Mesenchymal stem cell (in vitro differentiated cells and primary cell): ENCODE measurements at regions not wholly inside any gene's neighbourhood (a gene's known extent, or its start where the extent isn't known, plus 50 kb on each side); places are given as distances from the start of the nearest gene placed in this dataset.

Experiments used
- DNase-seq: peaks from one replicate; pipeline ENCODE4 v3.0.0-alpha.2; 2013
- H2AFZ ChIP-seq: one replicate; pipeline ENCODE4 v1.6.1; 2013; ENCODE audit warnings: low read depth, mild to moderate bottlenecking, control low read depth, inconsistent platforms, low read length, moderate library complexity
- H2AK5ac ChIP-seq: 2 replicates; pipeline ENCODE4 v1.6.1; 2013; ENCODE audit warnings: low read length, moderate library complexity, mild to moderate bottlenecking, inconsistent platforms; ENCODE audit not compliant: severe bottlenecking
- H2BK120ac ChIP-seq: one replicate; pipeline ENCODE4 v1.6.1; 2013; ENCODE audit warnings: low read depth, mild to moderate bottlenecking, inconsistent platforms, low read length, moderate library complexity
- H2BK12ac ChIP-seq, 2 experiments: one replicate each; pipeline ENCODE4 v1.6.1; 2013; ENCODE audit warnings: inconsistent platforms in 2 of 2, low read length in 2 of 2, mild to moderate bottlenecking in 2 of 2, moderate library complexity in 2 of 2, control low read depth in 1 of 2
- H2BK15ac ChIP-seq: one replicate; pipeline ENCODE4 v1.6.1; 2013; ENCODE audit warnings: mild to moderate bottlenecking, low read depth, inconsistent platforms; ENCODE audit not compliant: poor library complexity, severe bottlenecking
- H2BK5ac ChIP-seq: 2 replicates; pipeline ENCODE4 v1.6.1; 2013; ENCODE audit warnings: low read depth, mild to moderate bottlenecking, low read length, control low read depth, inconsistent platforms; ENCODE audit not compliant: poor library complexity, severe bottlenecking
- H3K14ac ChIP-seq, 2 experiments: one replicate each; pipeline ENCODE4 v1.6.1; 2013; ENCODE audit warnings: inconsistent platforms in 2 of 2, low read length in 2 of 2, control low read depth in 1 of 2, mild to moderate bottlenecking in 1 of 2, moderate library complexity in 1 of 2
- H3K18ac ChIP-seq, 2 experiments: one replicate each; pipeline ENCODE4 v1.6.1; 2013; ENCODE audit warnings: inconsistent platforms in 2 of 2, low read length in 2 of 2, control low read depth in 1 of 2, low read depth in 1 of 2, mild to moderate bottlenecking in 1 of 2
- H3K23ac ChIP-seq, 2 experiments: one replicate each; pipeline ENCODE4 v1.6.1; 2013; ENCODE audit warnings: inconsistent platforms in 2 of 2, low read length in 2 of 2, mild to moderate bottlenecking in 2 of 2, moderate library complexity in 2 of 2, control low read depth in 1 of 2
- H3K27ac ChIP-seq: 2 replicates; pipeline ENCODE4 v1.5.1; 2013; ENCODE audit warnings: mild to moderate bottlenecking, moderate library complexity, low read length, control low read depth, inconsistent platforms; ENCODE audit not compliant: poor library complexity, severe bottlenecking
- H3K27me3 ChIP-seq, 2 experiments: 2 replicates each; pipeline versions ENCODE4 v1.6.1 to v1.7.0; 2013; ENCODE audit warnings: low read length in 2 of 2, mild to moderate bottlenecking in 2 of 2, moderate library complexity in 2 of 2, control low read depth in 1 of 2, inconsistent platforms in 1 of 2; ENCODE audit not compliant: control insufficient read depth in 1 of 2, insufficient read depth in 1 of 2
- H3K36me3 ChIP-seq, 2 experiments: 2 replicates each; pipeline versions ENCODE4 v1.6.1 to v1.7.0; 2013; ENCODE audit warnings: low read length in 2 of 2, control low read depth in 1 of 2, inconsistent platforms in 1 of 2, low read depth in 1 of 2, mild to moderate bottlenecking in 1 of 2; ENCODE audit not compliant: insufficient read depth in 2 of 2, control insufficient read depth in 1 of 2
- H3K4ac ChIP-seq, 2 experiments: one replicate each; pipeline ENCODE4 v1.6.1; 2013; ENCODE audit warnings: inconsistent platforms in 2 of 2, low read length in 2 of 2, mild to moderate bottlenecking in 2 of 2, moderate library complexity in 2 of 2, control low read depth in 1 of 2, low read depth in 1 of 2
- H3K4me1 ChIP-seq: 2 replicates; pipeline ENCODE4 v1.6.1; 2013; ENCODE audit warnings: low read depth, low read length, control low read depth; ENCODE audit not compliant: control insufficient read depth, insufficient read depth
- H3K4me2 ChIP-seq: 2 replicates; pipeline ENCODE4 v1.6.1; 2013; ENCODE audit warnings: low read length, mild to moderate bottlenecking, inconsistent platforms; ENCODE audit not compliant: poor library complexity, severe bottlenecking
- H3K4me3 ChIP-seq, 2 experiments: 2 replicates each; pipeline versions ENCODE4 v1.5.1 to v1.7.0; 2013; ENCODE audit warnings: low read length in 2 of 2, mild to moderate bottlenecking in 2 of 2, control low read depth in 1 of 2, low read depth in 1 of 2; ENCODE audit not compliant: insufficient read depth in 1 of 2
- H3K79me1 ChIP-seq: replicated peaks from 2 replicates; pipeline ENCODE4 v1.6.1; 2013; ENCODE audit warnings: mild to moderate bottlenecking, control low read depth, low read length, inconsistent platforms; ENCODE audit not compliant: poor library complexity, severe bottlenecking
- H3K9ac ChIP-seq: 2 replicates; pipeline ENCODE4 v1.7.0; 2013; ENCODE audit warnings: mild to moderate bottlenecking, low read length, moderate library complexity
- H3K9me3 ChIP-seq: 2 replicates; pipeline ENCODE4 v1.7.0; 2013; ENCODE audit warnings: mild to moderate bottlenecking, low read length; ENCODE audit not compliant: control insufficient read depth
- H4K8ac ChIP-seq: one replicate; pipeline ENCODE4 v1.6.1; 2013; ENCODE audit warnings: inconsistent platforms, mild to moderate bottlenecking, low read length, moderate library complexity
- H4K91ac ChIP-seq: one replicate; pipeline ENCODE4 v1.6.1; 2013; ENCODE audit warnings: mild to moderate bottlenecking, low read length, inconsistent platforms
- WGBS: methylation state at CpG from one replicate; pipeline ENCODE4 v1.1.7; 2013; ENCODE audit warnings: mixed read lengths; 5-methylcytosine and 5-hydroxymethylcytosine counted together

GRCh38 chr1:235925016-235925415, 58.3 kb upstream of the LYST start:
- Histone ChIP-seq H3K79me1 (no peaks in the 10 kb centered on the region), H2BK12ac (no peak overlapping the region), H2BK15ac (no peak overlapping the region), H2BK5ac (no peak overlapping the region), H3K4ac (no peak overlapping the region), H3K4me3 (no peak overlapping the region), H3K4me2 (no peak overlapping the region), H2AFZ (no peak overlapping the region), H3K18ac (peak overlapping the region in 1 of 2 experiments; percentile 37), H4K91ac (no peak overlapping the region), H3K36me3 (no peaks in the 10 kb centered on the region), H2BK120ac (no peak overlapping the region), H3K23ac (no peak overlapping the region), H3K9me3 (no peaks in the 10 kb centered on the region), H3K4me1 (peaks cover 13% of the 10 kb centered on the region), H2AK5ac (no peak overlapping the region), H3K27me3 (no peaks in the 10 kb centered on the region), H3K27ac (no peak overlapping the region), H3K14ac (no peak overlapping the region), H4K8ac (no peak overlapping the region), H3K9ac (no peak overlapping the region)
- no peak for DNase-seq
- 92% methylated on average over 4 of the region's 5 CpGs for WGBS

GRCh38 chr1:235923466-235924021, 56.8 kb upstream of the LYST start:
- no peak overlapping the region for H3K9ac ChIP-seq
- no peak overlapping the region for H3K4me2 ChIP-seq
- H2AK5ac ChIP-seq, result no peak overlapping the region
- no peak overlapping the region for H2BK5ac ChIP-seq
- H3K4me3 ChIP-seq, result no peak overlapping the region
- peak overlapping the region in 1 of 2 experiments; percentile 84 for H3K18ac ChIP-seq
- H4K8ac ChIP-seq, result no peak overlapping the region
- no peak overlapping the region for H3K27ac ChIP-seq
- no peaks in the 10 kb centered on the region for H3K36me3 ChIP-seq
- no peak overlapping the region for H2AFZ ChIP-seq
- H3K9me3 ChIP-seq, result no peaks in the 10 kb centered on the region
- peak; percentile 87 for DNase-seq
- H2BK120ac ChIP-seq, result no peak overlapping the region
- no peak overlapping the region for H4K91ac ChIP-seq
- H3K23ac ChIP-seq, result no peak overlapping the region
- no peak overlapping the region for H2BK15ac ChIP-seq
- no peak overlapping the region for H3K4ac ChIP-seq
- H2BK12ac ChIP-seq, result peak overlapping the region in 1 of 2 experiments; percentile 82
- 18% methylated on average over 5 of the region's 6 CpGs for WGBS
- no peaks in the 10 kb centered on the region for H3K27me3 ChIP-seq
- no peak overlapping the region for H3K14ac ChIP-seq
- peaks cover 17% of the 10 kb centered on the region for H3K4me1 ChIP-seq
- H3K79me1 ChIP-seq, result no peaks in the 10 kb centered on the region

GRCh38 chr1:235920596-235921375, 54.1 kb upstream of the LYST start:
- WGBS, result 58% methylated on average over 8 of the region's 12 CpGs
- H3K4me3 ChIP-seq, result peak overlapping the region in 1 of 2 experiments; percentile 13

DNA sequence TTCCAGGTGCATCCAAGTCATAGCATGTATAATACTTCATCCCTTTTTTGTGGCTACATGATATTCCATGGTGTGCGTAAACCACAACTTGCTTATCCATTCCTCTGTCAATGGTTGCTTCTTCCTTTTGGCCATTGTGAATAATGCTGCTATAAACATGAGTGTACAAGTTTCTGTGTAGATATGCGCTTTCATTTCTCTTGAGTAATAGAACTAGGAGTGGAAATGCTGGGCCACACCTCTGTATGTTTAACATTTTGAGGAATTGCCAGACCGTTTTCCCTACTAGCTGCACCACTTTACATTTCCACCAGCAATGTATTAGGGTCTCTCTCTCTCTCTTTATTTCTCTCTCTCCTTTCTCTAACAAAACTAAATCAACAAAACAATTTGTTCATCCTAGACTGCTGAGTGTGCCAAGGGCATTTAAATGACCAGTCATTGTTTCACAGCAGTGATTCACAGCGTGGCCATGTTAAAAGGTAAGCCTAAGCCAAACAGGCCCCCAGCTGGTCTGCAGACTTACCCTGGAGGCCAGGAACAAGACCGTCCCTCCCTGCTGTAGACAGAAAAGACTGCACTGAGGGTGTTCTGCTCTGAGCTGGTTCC, 53.2 kb upstream of the LYST start:
- 50% methylated on average over 5 of the region's 5 CpGs for WGBS
- H2BK15ac ChIP-seq, result peak overlapping the region; percentile 6
- H3K9me3 ChIP-seq, result no peaks in the 10 kb centered on the region
- DNase-seq, result peak; percentile 64
- H3K4me3 ChIP-seq, result peak overlapping the region in 1 of 2 experiments; percentile 13
- no peaks in the 10 kb centered on the region for H3K36me3 ChIP-seq
- no peak overlapping the region for H2AFZ ChIP-seq
- H3K4me2 ChIP-seq, result no peak overlapping the region
- H3K14ac ChIP-seq, result no peak overlapping the region
- H4K91ac ChIP-seq, result peak overlapping the region; percentile 44
- peak overlapping the region; percentile 29 to 66 for H2BK12ac ChIP-seq
- H3K18ac ChIP-seq, result peak overlapping the region; percentile 7 to 80
- peak overlapping the region; percentile 50 for H2BK120ac ChIP-seq
- no peak overlapping the region for H2BK5ac ChIP-seq
- H3K4ac ChIP-seq, result peak overlapping the region; percentile 5 to 91
- no peak overlapping the region for H2AK5ac ChIP-seq
- no peaks in the 10 kb centered on the region for H3K79me1 ChIP-seq
- H3K4me1 ChIP-seq, result peaks cover 27% of the 10 kb centered on the region
- H3K27me3 ChIP-seq, result no peaks in the 10 kb centered on the region
- peak overlapping the region; percentile 75 for H3K9ac ChIP-seq
- H3K23ac ChIP-seq, result no peak overlapping the region
- H4K8ac ChIP-seq, result peak overlapping the region; percentile 54
- peak overlapping the region; percentile 44 for H3K27ac ChIP-seq

More at GRCh38 chr1:235920596-235921375, 54.1 kb upstream of the LYST start:
- peak overlapping the region; percentile 28 for H4K91ac ChIP-seq
- H2AK5ac ChIP-seq, result peak overlapping the region; percentile 87
- H3K79me1 ChIP-seq, result no peaks in the 10 kb centered on the region
- peak overlapping the region; percentile 59 for H4K8ac ChIP-seq
- peak overlapping the region in 1 of 2 experiments; percentile 62 for H3K14ac ChIP-seq
- H3K23ac ChIP-seq, result peak overlapping the region in 1 of 2 experiments; percentile 76
- H3K4me1 ChIP-seq, result peaks cover 27% of the 10 kb centered on the region
- H3K9ac ChIP-seq, result peak overlapping the region; percentile 75
- no peaks in the 10 kb centered on the region for H3K36me3 ChIP-seq
- no peak for DNase-seq
- H3K9me3 ChIP-seq, result no peaks in the 10 kb centered on the region
- H2BK5ac ChIP-seq, result no peak overlapping the region
- peak overlapping the region; percentile 51 to 98 for H2BK12ac ChIP-seq
- peak overlapping the region; percentile 23 for H2AFZ ChIP-seq
- peak overlapping the region; percentile 50 for H2BK120ac ChIP-seq
- H3K4me2 ChIP-seq, result no peak overlapping the region
- H3K4ac ChIP-seq, result peak overlapping the region; percentile 51 to 91
- H2BK15ac ChIP-seq, result no peak overlapping the region
- H3K18ac ChIP-seq, result peak overlapping the region; percentile 7 to 84
- H3K27me3 ChIP-seq, result no peaks in the 10 kb centered on the region
- H3K27ac ChIP-seq, result peak overlapping the region; percentile 44
